MCF 10A (cell line): ENCODE measurements at regions not wholly inside any gene's neighbourhood (a gene's known extent, or its start where the extent isn't known, plus 50 kb on each side); places are given as distances from the start of the nearest gene placed in this dataset.
A peak's percentile ranks its signal among the peaks of the same experiment; 100 is the strongest.

Source experiments
- BruUV-seq: library from RNA; stranded (reverse); fragments of 400-500 nt; replicated peaks from 2 replicates; lab custom pipeline; 2021; lab: Mats Ljungman, UMichigan
- CTCF ChIA-PET: fragments of 300-600 bp; sonication (Branson Sonifier 250); formaldehyde crosslinking; extraction: SDS; loops from one replicate; lab custom pipeline; 2021; ENCODE audit warnings: antibody characterized with exemption, inconsistent platforms; lab: Yijun Ruan, JAX
- POLR2A ChIA-PET: fragments of 300-600, 350-650 bp; sonication (Branson Sonifier 250); formaldehyde crosslinking; extraction: SDS; loops from one replicate; lab custom pipeline; 2020; ENCODE audit warnings: antibody characterized with exemption, inconsistent platforms; lab: Yijun Ruan, JAX
- DNase-seq: peaks from one replicate; pipeline ENCODE4 v3.0.0-alpha.2; 2018; ENCODE audit not compliant: unreplicated experiment
- H3K27ac Mint-ChIP-seq: one replicate; pipeline ENCODE4 v1.8.0; 2022; ENCODE audit warnings: mild to moderate bottlenecking, low read depth, mixed read lengths; ENCODE audit not compliant: unreplicated experiment
- H3K27me3 Mint-ChIP-seq: one replicate; pipeline ENCODE4 v1.8.0; 2022; ENCODE audit warnings: mixed read lengths; ENCODE audit not compliant: insufficient read depth, unreplicated experiment
- H3K36me3 Mint-ChIP-seq: one replicate; pipeline ENCODE4 v1.8.0; 2022; ENCODE audit warnings: mild to moderate bottlenecking, moderate library complexity, mixed read lengths; ENCODE audit not compliant: insufficient read depth, unreplicated experiment
- H3K4me1 Mint-ChIP-seq: one replicate; pipeline ENCODE4 v1.8.0; 2022; ENCODE audit warnings: mixed read lengths; ENCODE audit not compliant: insufficient read depth, unreplicated experiment
- H3K4me3 Mint-ChIP-seq: one replicate; pipeline ENCODE4 v1.8.0; 2022; ENCODE audit warnings: mild to moderate bottlenecking, moderate library complexity, mixed read lengths; ENCODE audit not compliant: unreplicated experiment
- H3K9me3 Mint-ChIP-seq: one replicate; pipeline ENCODE4 v1.8.0; 2022; ENCODE audit warnings: mixed read lengths; ENCODE audit not compliant: unreplicated experiment
- CTCF ChIP-seq: fragments of 200-600 bp; IDR thresholded peaks from one replicate; pipeline ENCODE4 v1.8.0; 2022; ENCODE audit warnings: antibody characterized with exemption, mild to moderate bottlenecking; ENCODE audit not compliant: unreplicated experiment
- intact Hi-C: fragments of 100-400 bp; cut with micrococcal nuclease; formaldehyde crosslinking; loops from 2 replicates; pipeline ENCODE4 v1.14.1; 2022

- H3K36me3 Mint-ChIP-seq: no peaks in the 10 kb centered on the region
- peak; percentile 50 for DNase-seq
- intact Hi-C loops: no loop called here
- no peaks in the 10 kb centered on the region for H3K27me3 Mint-ChIP-seq
- ChIA-PET POLR2A (interaction anchor here (1.0 to 2.1 kb wide), 2 partner anchors 8 to 13 kb away, joined by 3 to 7 read pairs; no protein-coding TSS in a partner anchor), CTCF (interaction anchor here (0.7 to 0.8 kb wide), 2 partner anchors 14 to 406 kb away, joined by 3 read pairs; no protein-coding TSS in a partner anchor)
- no peak overlapping the region for H3K4me3 Mint-ChIP-seq
- peak overlapping the region; percentile 73 for H3K27ac Mint-ChIP-seq
- TF ChIP-seq CTCF: no peak
- no TSS peak for BruUV-seq
- H3K4me1 Mint-ChIP-seq: peaks cover 8% of the 10 kb centered on the region
- H3K9me3 Mint-ChIP-seq: no peaks in the 10 kb centered on the region
Measured at GRCh38 chr17:78300962-78301820, 58.7 kb downstream of the SOCS3 start.

GRCh38 chr17:78299049-78299448 is 60.8 kb downstream of the SOCS3 start:
- Mint-ChIP-seq H3K9me3 (no peaks in the 10 kb centered on the region), H3K27me3 (no peaks in the 10 kb centered on the region), H3K4me3 (no peak overlapping the region), H3K4me1 (peaks cover 18% of the 10 kb centered on the region), H3K36me3 (no peaks in the 10 kb centered on the region), H3K27ac (no peak overlapping the region)
- no TSS peak for BruUV-seq
- CTCF ChIA-PET: no interaction called here
- TF ChIP-seq CTCF: no peak
- POLR2A ChIA-PET: interaction anchor here (0.6 to 2.1 kb wide), 4 partner anchors 10 to 56 kb away, joined by 4 to 9 read pairs (median 6); no protein-coding TSS in a partner anchor
- intact Hi-C loops: no loop called here
- DNase-seq: no peak

GRCh38 chr17:78294776-78295175 is 63.3 kb downstream of the TMEM235 start:
- BruUV-seq: no TSS peak

More at GRCh38 chr17:78294776-78295175, 63.3 kb downstream of the TMEM235 start:
- Mint-ChIP-seq H3K36me3 (no peaks in the 10 kb centered on the region), H3K4me1 (peaks cover 10% of the 10 kb centered on the region), H3K4me3 (no peak overlapping the region), H3K27ac (peak overlapping the region; percentile 62), H3K9me3 (no peaks in the 10 kb centered on the region), H3K27me3 (no peaks in the 10 kb centered on the region)
- CTCF ChIA-PET: interaction anchor here (0.6 to 0.7 kb wide), 2 partner anchors 16 to 971 kb away, joined by 3 read pairs; no protein-coding TSS in a partner anchor
- intact Hi-C loops: no loop called here
- no peak for TF ChIP-seq CTCF
- POLR2A ChIA-PET: no interaction called here
- DNase-seq: peak; percentile 96
